IMR-90 (cell line): ENCODE measurements at regions not wholly inside any gene's neighbourhood (a gene's known extent, or its start where the extent isn't known, plus 50 kb on each side); places are given as distances from the start of the nearest gene placed in this dataset.

ENCODE experiments used
- ATAC-seq: fragments of 200-7000 bp; cut with Tn5 transposase; 2 replicates; pipeline ENCODE4 v1.9.1; 2020; ENCODE audit warnings: low read depth, mild to moderate bottlenecking, moderate library complexity
- BruUV-seq: library from RNA; stranded (reverse); fragments of 400-500 nt; replicated peaks from 2 replicates; lab custom pipeline; 2021; lab: Mats Ljungman, UMichigan
- CTCF ChIA-PET: fragments of 300-600 bp; formaldehyde crosslinking; extraction: SDS; loops from one replicate; lab custom pipeline; 2021; ENCODE audit warnings: antibody characterized with exemption; lab: Yijun Ruan, JAX
- POLR2A ChIA-PET: fragments of 300-600 bp; sonication (Branson Sonifier 250); formaldehyde crosslinking; loops from one replicate; lab custom pipeline; 2022; ENCODE audit warnings: antibody characterized with exemption; ENCODE audit not compliant: unreplicated experiment; lab: Charles Lee
- DNase-seq: peaks from one replicate; pipeline ENCODE4 v3.0.0; 2013
- H2AFZ ChIP-seq: replicated peaks from 2 replicates; pipeline ENCODE3; 2013; ENCODE audit warnings: low read length, mild to moderate bottlenecking; ENCODE audit not compliant: poor library complexity
- H2AK5ac ChIP-seq: 2 replicates; pipeline ENCODE4 v1.6.1; 2013; ENCODE audit warnings: low read depth, low read length, inconsistent platforms
- H2AK9ac ChIP-seq: replicated peaks from 2 replicates; pipeline ENCODE3; 2013; ENCODE audit warnings: mild to moderate bottlenecking, low read depth, low read length, moderate library complexity; ENCODE audit not compliant: poor library complexity
- H2BK120ac ChIP-seq: 2 replicates; pipeline ENCODE4 v1.6.1; 2013; ENCODE audit warnings: low read depth, low read length, inconsistent platforms
- H2BK15ac ChIP-seq: 3 replicates; pipeline ENCODE4 v1.6.1; 2013; ENCODE audit warnings: low read depth, low read length, inconsistent platforms
- H2BK20ac ChIP-seq: 2 replicates; pipeline ENCODE4 v1.6.1; 2013; ENCODE audit warnings: low read depth, mild to moderate bottlenecking, inconsistent platforms, low read length, moderate library complexity
- H2BK5ac ChIP-seq: 2 replicates; pipeline ENCODE4 v1.6.1; 2013; ENCODE audit warnings: mild to moderate bottlenecking, low read depth, low read length, inconsistent platforms; ENCODE audit not compliant: poor library complexity, severe bottlenecking
- H3K14ac ChIP-seq: replicated peaks from 2 replicates; pipeline ENCODE4 v1.6.1; 2013; ENCODE audit warnings: low read depth, low read length, inconsistent platforms
- H3K18ac ChIP-seq: 2 replicates; pipeline ENCODE4 v1.6.1; 2013; ENCODE audit warnings: low read depth, low read length, control low read depth
- H3K23ac ChIP-seq: 2 replicates; pipeline ENCODE4 v1.6.1; 2013; ENCODE audit warnings: low read depth, low read length, inconsistent platforms
- H3K27ac ChIP-seq: 2 replicates; pipeline ENCODE4 v1.5.1; 2013; ENCODE audit warnings: mild to moderate bottlenecking, control low read depth, low read length; ENCODE audit not compliant: insufficient read depth
- H3K27me3 ChIP-seq: 2 replicates; pipeline ENCODE4 v1.6.1; 2013; ENCODE audit warnings: low read length; ENCODE audit not compliant: control insufficient read depth, insufficient read depth
- H3K36me3 ChIP-seq: 2 replicates; pipeline ENCODE4 v1.6.1; 2013; ENCODE audit warnings: low read length, mixed read lengths; ENCODE audit not compliant: control insufficient read depth, insufficient read depth
- H3K4ac ChIP-seq: 2 replicates; pipeline ENCODE4 v1.6.1; 2013; ENCODE audit warnings: low read depth, low read length, inconsistent platforms
- H3K4me1 ChIP-seq: 2 replicates; pipeline ENCODE4 v1.6.1; 2013; ENCODE audit warnings: low read length, mixed read lengths; ENCODE audit not compliant: control insufficient read depth, insufficient read depth
- H3K4me2 ChIP-seq: 2 replicates; pipeline ENCODE4 v1.6.1; 2013; ENCODE audit warnings: low read depth, mild to moderate bottlenecking, control low read depth, low read length, moderate library complexity
- H3K4me3 ChIP-seq: 2 replicates; pipeline ENCODE4 v1.5.1; 2013; ENCODE audit warnings: low read depth, mild to moderate bottlenecking, control low read depth, low read length, moderate library complexity; ENCODE audit not compliant: insufficient read depth
- H3K56ac ChIP-seq: 2 replicates; pipeline ENCODE4 v1.6.1; 2013; ENCODE audit warnings: low read length, inconsistent platforms; ENCODE audit not compliant: insufficient read depth; ENCODE audit errors: extremely low read depth
- H3K79me1 ChIP-seq, 2 experiments: 2 replicates each; pipeline ENCODE4 v1.6.1; 2013; ENCODE audit warnings: low read length in 2 of 2, inconsistent platforms in 1 of 2, low read depth in 1 of 2
- H3K9ac ChIP-seq: 2 replicates; pipeline ENCODE4 v1.6.1; 2013; ENCODE audit warnings: low read depth, low read length, control low read depth
- H3K9me1 ChIP-seq: 2 replicates; pipeline ENCODE4 v1.6.1; 2013; ENCODE audit warnings: low read length, inconsistent platforms; ENCODE audit not compliant: insufficient read depth
- H3K9me3 ChIP-seq: 2 replicates; pipeline ENCODE4 v1.6.1; 2013; ENCODE audit warnings: low read length; ENCODE audit not compliant: control insufficient read depth, insufficient read depth
- H4K20me1 ChIP-seq: 2 replicates; pipeline ENCODE4 v1.6.1; 2013; ENCODE audit warnings: low read length, inconsistent platforms; ENCODE audit not compliant: insufficient read depth
- H4K5ac ChIP-seq: 2 replicates; pipeline ENCODE4 v1.6.1; 2013; ENCODE audit warnings: mild to moderate bottlenecking, low read depth, low read length, control low read depth
- H4K8ac ChIP-seq, 2 experiments: 2 replicates each; pipeline ENCODE4 v1.6.1; 2013; ENCODE audit warnings: low read depth in 2 of 2, low read length in 2 of 2, control low read depth in 1 of 2, inconsistent platforms in 1 of 2
- H4K91ac ChIP-seq: 2 replicates; pipeline ENCODE4 v1.6.1; 2013; ENCODE audit warnings: low read depth, low read length, inconsistent platforms; ENCODE audit not compliant: insufficient read depth
- BHLHE40 ChIP-seq: fragments of 150-350 bp; IDR thresholded peaks from 2 replicates; pipeline ENCODE4 v1.6.1; 2016; ENCODE audit warnings: mild to moderate bottlenecking, low read depth, low read length
- CHD1 ChIP-seq: IDR thresholded peaks from 2 replicates; pipeline ENCODE4 v1.6.1; 2012; ENCODE audit warnings: low read depth, low read length, improper control_type of control experiment
- MAFK ChIP-seq: IDR thresholded peaks from 2 replicates; pipeline ENCODE4 v1.6.1; 2012; ENCODE audit warnings: low read depth, low read length, improper control_type of control experiment
- MXI1 ChIP-seq: IDR thresholded peaks from 2 replicates; pipeline ENCODE4 v1.6.1; 2012; ENCODE audit warnings: low read depth, mild to moderate bottlenecking, low read length, moderate library complexity, borderline replicate concordance
- NFE2L2 ChIP-seq: fragments of 150-350 bp; IDR thresholded peaks from 2 replicates; pipeline ENCODE4 v1.6.1; 2016; ENCODE audit warnings: low read depth, mild to moderate bottlenecking, low read length
- RAD21 ChIP-seq: IDR thresholded peaks from 2 replicates; pipeline ENCODE4 v1.6.1; 2012; ENCODE audit warnings: low read length, improper control_type of control experiment
- RCOR1 ChIP-seq: IDR thresholded peaks from 2 replicates; pipeline ENCODE4 v1.6.1; 2012; ENCODE audit warnings: mild to moderate bottlenecking, low read length, improper control_type of control experiment; ENCODE audit not compliant: insufficient replicate concordance
- dilution Hi-C: fragments of 300-500 bp; cut with HindIII; formaldehyde crosslinking; loops from one replicate; pipeline ENCODE4 v1.14.3; 2018; ENCODE audit warnings: low sequenced_read_pairs; ENCODE audit not compliant: unreplicated experiment
- in situ Hi-C: fragments of 300-500 bp; cut with MboI; formaldehyde crosslinking; loops from 3 replicates; pipeline ENCODE4 v1.14.3; 2019; ENCODE audit warnings: low sequenced_read_pairs, inconsistent platforms, mixed read lengths
- intact Hi-C: fragments of 100-400 bp; cut with micrococcal nuclease; formaldehyde crosslinking; loops from 2 replicates; pipeline ENCODE4 v1.10.0; 2022
- TF ChIP-seq, protein P1 (sequence below): conservative IDR thresholded peaks from 2 replicates; pipeline ENCODE4 v1.5.1; 2012; ENCODE audit warnings: mild to moderate bottlenecking, low read depth, low read length, improper control_type of control experiment
- TF ChIP-seq, protein P2 (sequence below): fragments of 150-350 bp; IDR thresholded peaks from 2 replicates; pipeline ENCODE4 v1.6.1; 2016; ENCODE audit warnings: low read depth, mild to moderate bottlenecking, low read length, moderate library complexity, borderline replicate concordance
- TF ChIP-seq, protein P3 (sequence below): fragments of 150-350 bp; IDR thresholded peaks from 2 replicates; pipeline ENCODE4 v1.6.1; 2017; ENCODE audit warnings: mild to moderate bottlenecking, antibody characterized with exemption, low read length, low read depth

DNA sequence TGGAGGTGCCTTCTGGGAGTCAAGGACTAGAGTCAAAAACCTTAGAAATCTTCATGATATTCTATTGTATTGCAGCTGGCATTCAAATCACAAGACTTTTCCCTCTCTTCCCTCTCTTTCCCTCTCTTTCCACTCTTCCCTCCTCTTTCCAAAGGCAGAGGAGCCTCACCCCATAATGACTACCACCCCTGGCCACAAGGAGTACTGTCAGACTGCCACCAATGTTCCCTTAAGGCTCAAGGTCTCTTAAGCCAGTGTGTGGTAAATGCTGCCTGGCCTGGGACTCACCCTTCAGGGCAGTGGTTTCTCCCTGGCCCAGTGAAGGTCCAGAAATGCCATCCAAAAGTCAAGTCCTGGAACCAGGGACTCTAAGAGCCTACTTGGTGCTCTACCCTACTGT, 605.9 kb upstream of the PKDCC start:
- Histone ChIP-seq H3K4me3 (no peak overlapping the region), H2AFZ (no peak overlapping the region), H2BK15ac (no peak overlapping the region), H3K79me1 (no peaks in the 10 kb centered on the region), H3K9me1 (no peaks in the 10 kb centered on the region), H2AK9ac (no peak overlapping the region), H3K56ac (no peak overlapping the region), H4K20me1 (no peaks in the 10 kb centered on the region), H3K14ac (no peak overlapping the region), H2BK20ac (no peak overlapping the region), H3K27ac (no peak overlapping the region), H3K18ac (no peak overlapping the region), H3K36me3 (no peaks in the 10 kb centered on the region), H4K91ac (no peak overlapping the region), H4K5ac (no peak overlapping the region), H3K23ac (no peak overlapping the region), H2BK120ac (no peak overlapping the region), H4K8ac (no peak overlapping the region), H3K4me1 (no peaks in the 10 kb centered on the region), H3K9ac (no peak overlapping the region), H3K27me3 (no peaks in the 10 kb centered on the region), H3K9me3 (0 out of 2 replicates have a peak, but pooled peaks cover 2% of the 10 kb centered on the region), H2AK5ac (no peak overlapping the region), H3K4ac (no peak overlapping the region), H2BK5ac (no peak overlapping the region), H3K4me2 (no peak overlapping the region)
- ATAC-seq (no peak), DNase-seq (no peak)
- ChIA-PET CTCF (no interaction called here), POLR2A (no interaction called here)
- intact Hi-C loops = no loop called here
- BruUV-seq = no TSS peak
- in situ Hi-C loops = no loop called here
- TF ChIP-seq, protein P1, sequence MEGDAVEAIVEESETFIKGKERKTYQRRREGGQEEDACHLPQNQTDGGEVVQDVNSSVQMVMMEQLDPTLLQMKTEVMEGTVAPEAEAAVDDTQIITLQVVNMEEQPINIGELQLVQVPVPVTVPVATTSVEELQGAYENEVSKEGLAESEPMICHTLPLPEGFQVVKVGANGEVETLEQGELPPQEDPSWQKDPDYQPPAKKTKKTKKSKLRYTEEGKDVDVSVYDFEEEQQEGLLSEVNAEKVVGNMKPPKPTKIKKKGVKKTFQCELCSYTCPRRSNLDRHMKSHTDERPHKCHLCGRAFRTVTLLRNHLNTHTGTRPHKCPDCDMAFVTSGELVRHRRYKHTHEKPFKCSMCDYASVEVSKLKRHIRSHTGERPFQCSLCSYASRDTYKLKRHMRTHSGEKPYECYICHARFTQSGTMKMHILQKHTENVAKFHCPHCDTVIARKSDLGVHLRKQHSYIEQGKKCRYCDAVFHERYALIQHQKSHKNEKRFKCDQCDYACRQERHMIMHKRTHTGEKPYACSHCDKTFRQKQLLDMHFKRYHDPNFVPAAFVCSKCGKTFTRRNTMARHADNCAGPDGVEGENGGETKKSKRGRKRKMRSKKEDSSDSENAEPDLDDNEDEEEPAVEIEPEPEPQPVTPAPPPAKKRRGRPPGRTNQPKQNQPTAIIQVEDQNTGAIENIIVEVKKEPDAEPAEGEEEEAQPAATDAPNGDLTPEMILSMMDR = no peak
- TF ChIP-seq CHD1 = no peak
- TF ChIP-seq, protein P2, sequence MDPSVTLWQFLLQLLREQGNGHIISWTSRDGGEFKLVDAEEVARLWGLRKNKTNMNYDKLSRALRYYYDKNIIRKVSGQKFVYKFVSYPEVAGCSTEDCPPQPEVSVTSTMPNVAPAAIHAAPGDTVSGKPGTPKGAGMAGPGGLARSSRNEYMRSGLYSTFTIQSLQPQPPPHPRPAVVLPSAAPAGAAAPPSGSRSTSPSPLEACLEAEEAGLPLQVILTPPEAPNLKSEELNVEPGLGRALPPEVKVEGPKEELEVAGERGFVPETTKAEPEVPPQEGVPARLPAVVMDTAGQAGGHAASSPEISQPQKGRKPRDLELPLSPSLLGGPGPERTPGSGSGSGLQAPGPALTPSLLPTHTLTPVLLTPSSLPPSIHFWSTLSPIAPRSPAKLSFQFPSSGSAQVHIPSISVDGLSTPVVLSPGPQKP = no peak
- no peak for TF ChIP-seq MAFK
- no peak for TF ChIP-seq MXI1
- TF ChIP-seq, protein P3, sequence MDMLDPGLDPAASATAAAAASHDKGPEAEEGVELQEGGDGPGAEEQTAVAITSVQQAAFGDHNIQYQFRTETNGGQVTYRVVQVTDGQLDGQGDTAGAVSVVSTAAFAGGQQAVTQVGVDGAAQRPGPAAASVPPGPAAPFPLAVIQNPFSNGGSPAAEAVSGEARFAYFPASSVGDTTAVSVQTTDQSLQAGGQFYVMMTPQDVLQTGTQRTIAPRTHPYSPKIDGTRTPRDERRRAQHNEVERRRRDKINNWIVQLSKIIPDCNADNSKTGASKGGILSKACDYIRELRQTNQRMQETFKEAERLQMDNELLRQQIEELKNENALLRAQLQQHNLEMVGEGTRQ = no peak
- no peak for TF ChIP-seq NFE2L2
- no peak for TF ChIP-seq RCOR1
- no peak for TF ChIP-seq BHLHE40
- no peak for TF ChIP-seq RAD21
- dilution Hi-C loops = no loop called here
